ENCODE measurements at regions not wholly inside any gene's neighbourhood (a gene's known extent, or its start where the extent isn't known, plus 50 kb on each side); places are given as distances from the start of the nearest gene placed in this dataset.

DNA sequence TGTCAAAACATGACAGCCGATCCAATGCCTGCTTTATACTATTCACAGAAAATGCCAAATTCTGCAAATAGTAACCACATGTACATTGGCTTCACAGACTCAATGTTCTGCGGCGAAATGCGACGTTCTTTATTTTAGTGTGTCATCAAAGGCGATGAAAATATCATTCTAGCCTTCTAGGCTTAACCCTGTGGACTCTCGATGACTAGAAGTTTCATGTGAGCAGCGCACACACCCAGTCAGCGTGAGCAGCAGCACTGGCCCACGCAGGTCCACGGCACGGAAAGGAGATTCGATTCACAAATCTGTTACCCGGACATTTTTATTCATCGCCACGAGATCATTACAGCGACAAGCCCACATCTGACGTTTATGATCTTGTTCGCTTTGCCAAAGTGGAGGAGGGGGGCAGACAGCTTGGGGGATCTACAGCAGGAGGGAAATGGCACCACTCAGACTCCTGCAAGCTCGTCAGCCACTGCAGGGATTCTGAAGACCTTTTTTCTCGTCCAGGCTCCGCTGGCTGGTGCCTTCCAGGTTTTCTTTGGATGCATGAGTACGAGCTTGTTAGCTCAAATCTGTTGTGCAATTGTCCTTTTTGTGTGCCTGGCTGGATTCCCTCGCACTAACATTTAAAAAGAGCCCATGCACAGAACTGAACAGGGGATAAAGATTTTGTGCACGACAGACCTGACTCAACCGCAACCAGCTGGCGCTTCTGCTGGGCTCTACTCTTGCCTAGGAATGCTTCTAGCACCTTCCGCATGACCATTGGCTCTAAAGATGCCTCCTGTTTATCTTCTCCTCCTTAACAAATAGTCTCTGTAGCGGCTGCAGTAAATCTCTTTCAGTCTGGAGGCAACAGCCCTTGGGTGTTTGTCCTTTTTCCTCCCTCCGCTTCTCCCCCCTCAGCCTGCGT lies 938.4 kb downstream of the MCTP2 start:
- Histone ChIP-seq H3K4me3 (ENCODE audit: low read depth in 1 of 2, low read length in 2 of 2) (peak overlapping the region; percentile 28 to 45), H3K27ac (ENCODE audit: low read length) (no peak overlapping the region), H3K4me1 (ENCODE audit: control insufficient read depth in 1 of 2, insufficient read depth in 2 of 2, low read length in 2 of 2) (peaks cover 0 to 7% of the 10 kb centered on the region in 2 donors), H3K27me3 (ENCODE audit: low read depth, low read length) (no peaks in the 10 kb centered on the region), H3K9me3 (ENCODE audit: control insufficient read depth in 1 of 2, low read length in 2 of 2) (no peaks in the 10 kb centered on the region), H3K36me3 (ENCODE audit: control insufficient read depth in 1 of 2, insufficient read depth in 2 of 2, low read length in 2 of 2) (no peaks in the 10 kb centered on the region)

DNA sequence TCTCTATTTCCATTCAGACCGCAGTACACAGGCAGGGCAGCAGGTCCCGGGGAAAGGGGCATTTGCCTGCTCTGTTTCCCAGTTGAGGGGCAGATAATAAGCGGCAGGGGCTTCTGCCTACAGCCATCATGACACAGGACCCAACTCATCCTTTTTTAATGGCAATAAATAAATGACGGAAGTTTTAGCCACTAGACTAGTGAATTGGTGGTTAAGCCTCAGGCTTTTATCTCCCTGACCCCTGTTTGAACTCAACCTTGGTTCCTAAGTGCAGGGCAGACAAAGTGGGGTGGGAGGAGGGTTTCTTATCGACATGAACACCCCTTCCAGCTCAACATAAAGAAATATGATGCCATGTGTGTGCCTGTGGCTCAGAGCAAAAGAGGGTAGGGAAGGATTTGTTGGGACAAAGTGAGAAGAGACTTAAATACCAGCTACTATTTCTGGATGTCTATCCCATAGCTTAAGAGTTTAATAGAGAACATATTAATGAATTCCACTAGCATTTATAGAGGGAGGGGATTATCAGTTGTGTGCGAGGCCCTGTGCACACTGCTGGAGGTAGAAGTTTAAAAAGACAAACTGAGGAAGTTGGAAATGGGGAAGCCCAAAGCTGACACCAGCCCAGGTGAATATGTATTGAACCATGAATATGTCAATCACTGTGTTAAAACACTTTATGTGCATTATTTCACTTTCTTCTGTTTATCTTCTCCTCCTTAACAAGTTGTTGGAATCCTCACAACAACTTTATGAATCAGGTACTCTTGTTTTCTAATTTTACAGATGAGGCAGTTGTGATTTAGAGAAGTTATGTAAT lies 939.4 kb downstream of the MCTP2 start:
- Histone ChIP-seq H3K9me3 (ENCODE audit: control insufficient read depth in 1 of 2, low read length in 2 of 2) (no peaks in the 10 kb centered on the region), H3K27me3 (ENCODE audit: low read depth, low read length) (no peaks in the 10 kb centered on the region), H3K27ac (ENCODE audit: low read length) (no peak overlapping the region), H3K36me3 (ENCODE audit: control insufficient read depth in 1 of 2, insufficient read depth in 2 of 2, low read length in 2 of 2) (no peaks in the 10 kb centered on the region), H3K4me1 (ENCODE audit: control insufficient read depth in 1 of 2, insufficient read depth in 2 of 2, low read length in 2 of 2) (peaks cover 0 to 7% of the 10 kb centered on the region in 2 donors), H3K4me3 (ENCODE audit: low read depth in 1 of 2, low read length in 2 of 2) (peak overlapping the region; percentile 28 to 45)

DNA sequence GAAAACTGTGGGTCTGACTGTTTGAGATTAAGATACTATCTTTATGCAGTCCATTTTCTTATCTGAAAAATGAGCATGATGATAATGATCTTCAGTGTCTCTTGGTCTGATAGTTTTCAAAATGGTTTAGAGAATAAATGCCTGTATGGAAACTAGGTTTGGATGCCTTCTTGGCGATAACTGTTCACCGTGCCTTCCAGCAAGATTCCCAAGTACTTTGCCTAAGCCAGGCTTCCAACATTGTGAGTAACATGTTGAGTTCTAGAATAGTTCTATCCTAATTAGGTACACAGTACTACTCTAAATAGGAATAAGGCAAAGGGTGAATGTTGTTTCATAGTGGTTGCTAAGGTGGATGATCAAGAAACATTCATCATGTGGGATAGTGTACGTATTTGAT lies 940.2 kb downstream of the MCTP2 start:
- no peak overlapping the region for H3K4me3 ChIP-seq (ENCODE audit: low read depth in 1 of 2, low read length in 2 of 2)
- H3K4me1 ChIP-seq (ENCODE audit: control insufficient read depth in 1 of 2, insufficient read depth in 2 of 2, low read length in 2 of 2) = peaks cover 0 to 7% of the 10 kb centered on the region in 2 donors
- no peaks in the 10 kb centered on the region for H3K27me3 ChIP-seq (ENCODE audit: low read depth, low read length)
- no peaks in the 10 kb centered on the region for H3K36me3 ChIP-seq (ENCODE audit: control insufficient read depth in 1 of 2, insufficient read depth in 2 of 2, low read length in 2 of 2)
- no peak overlapping the region for H3K27ac ChIP-seq (ENCODE audit: low read length)
- H3K9me3 ChIP-seq (ENCODE audit: control insufficient read depth in 1 of 2, low read length in 2 of 2) = no peaks in the 10 kb centered on the region

DNA sequence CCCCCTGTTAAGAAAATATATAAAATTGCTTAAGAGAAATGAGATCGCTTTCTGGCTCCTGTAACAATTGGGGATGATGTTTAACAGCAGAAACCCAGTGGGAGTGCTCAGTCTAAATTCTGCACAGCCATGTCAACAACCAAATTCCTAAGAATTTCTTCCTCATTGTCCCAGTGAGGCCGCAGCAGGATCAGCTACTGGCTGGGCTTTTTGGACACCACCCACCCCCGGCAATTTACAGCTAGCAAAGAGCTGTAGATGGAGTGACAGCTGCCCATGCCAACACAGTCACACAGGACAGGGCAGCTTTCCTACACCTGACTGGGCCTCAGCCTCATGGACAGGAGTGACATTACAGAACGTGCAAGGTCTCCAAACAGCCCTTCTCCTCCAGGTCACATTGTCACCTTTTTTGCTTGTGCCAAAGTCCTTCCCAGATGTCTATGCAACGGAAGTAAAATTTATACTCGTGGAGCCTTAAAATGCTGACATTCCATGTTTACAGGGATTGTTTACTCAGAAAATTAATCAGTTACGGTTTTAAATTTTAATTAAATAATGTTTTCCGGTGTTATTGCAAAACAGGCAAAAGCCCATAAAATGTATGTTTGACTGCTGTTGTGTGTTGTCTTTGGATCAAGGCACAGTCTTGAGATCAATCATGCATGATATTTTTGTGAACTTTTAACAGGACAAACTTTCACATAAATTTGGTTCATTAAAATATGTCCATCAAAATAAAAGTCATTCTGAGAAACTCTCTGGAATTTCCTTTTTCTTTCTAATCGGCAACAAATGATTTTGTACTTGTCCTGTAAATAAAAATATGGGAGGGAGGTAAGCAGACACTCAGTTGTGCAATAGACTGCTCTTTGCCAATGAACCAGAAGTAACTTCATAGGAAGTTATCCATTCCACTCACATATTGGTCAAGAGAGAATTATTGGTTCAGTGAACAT lies 943.2 kb downstream of the MCTP2 start:
- Histone ChIP-seq H3K4me3 (ENCODE audit: low read depth in 1 of 2, low read length in 2 of 2) (no peak overlapping the region), H3K27ac (ENCODE audit: low read length) (no peak overlapping the region)

DNA sequence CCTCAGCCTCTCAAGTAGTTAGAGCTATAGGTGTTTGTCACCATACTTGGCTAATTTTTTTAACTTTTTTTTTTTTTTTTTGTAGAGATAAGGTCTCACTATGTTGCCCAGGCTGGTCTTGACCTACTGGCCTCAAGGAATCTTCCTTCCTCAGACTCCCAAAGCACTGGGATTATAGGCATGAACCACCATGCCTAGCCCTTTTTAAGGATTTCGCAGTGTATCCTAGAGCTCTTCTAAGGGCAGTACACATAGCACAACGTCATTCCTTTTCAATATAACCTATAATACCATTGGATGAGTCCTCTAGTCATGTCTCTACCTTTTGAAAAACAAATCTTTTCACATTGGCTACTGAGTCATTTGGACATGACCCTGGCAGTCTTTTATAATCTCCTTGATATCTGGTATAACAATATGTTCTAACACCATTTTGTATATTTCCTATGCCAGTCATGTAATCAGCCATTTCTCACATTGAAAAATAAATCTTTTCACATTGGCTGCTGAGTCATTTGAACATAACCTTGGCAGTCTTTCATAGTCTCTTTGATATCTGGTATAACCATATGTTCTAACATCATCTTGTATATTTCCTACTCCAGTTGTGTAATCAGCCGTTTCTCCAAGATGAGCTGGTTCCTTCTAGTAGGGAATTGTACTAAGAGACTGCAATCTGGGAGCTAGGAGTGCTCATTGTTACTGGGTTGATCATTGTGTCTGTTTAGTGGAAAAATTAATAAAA lies 944.7 kb downstream of the MCTP2 start:
- Histone ChIP-seq H3K27ac (ENCODE audit: low read length) (no peak overlapping the region), H3K27me3 (ENCODE audit: low read depth, low read length) (no peaks in the 10 kb centered on the region), H3K4me3 (ENCODE audit: low read depth in 1 of 2, low read length in 2 of 2) (no peak overlapping the region), H3K36me3 (ENCODE audit: control insufficient read depth in 1 of 2, insufficient read depth in 2 of 2, low read length in 2 of 2) (no peaks in the 10 kb centered on the region), H3K9me3 (ENCODE audit: control insufficient read depth in 1 of 2, low read length in 2 of 2) (no peaks in the 10 kb centered on the region), H3K4me1 (ENCODE audit: control insufficient read depth in 1 of 2, insufficient read depth in 2 of 2, low read length in 2 of 2) (no peaks in the 10 kb centered on the region)

More for the DNA sequence above, 943.2 kb downstream of the MCTP2 start:
- Histone ChIP-seq H3K27me3 (ENCODE audit: low read depth, low read length) (no peaks in the 10 kb centered on the region), H3K9me3 (ENCODE audit: control insufficient read depth in 1 of 2, low read length in 2 of 2) (no peaks in the 10 kb centered on the region), H3K36me3 (ENCODE audit: control insufficient read depth in 1 of 2, insufficient read depth in 2 of 2, low read length in 2 of 2) (no peaks in the 10 kb centered on the region), H3K4me1 (ENCODE audit: control insufficient read depth in 1 of 2, insufficient read depth in 2 of 2, low read length in 2 of 2) (peaks cover 0 to 7% of the 10 kb centered on the region in 2 donors)

DNA sequence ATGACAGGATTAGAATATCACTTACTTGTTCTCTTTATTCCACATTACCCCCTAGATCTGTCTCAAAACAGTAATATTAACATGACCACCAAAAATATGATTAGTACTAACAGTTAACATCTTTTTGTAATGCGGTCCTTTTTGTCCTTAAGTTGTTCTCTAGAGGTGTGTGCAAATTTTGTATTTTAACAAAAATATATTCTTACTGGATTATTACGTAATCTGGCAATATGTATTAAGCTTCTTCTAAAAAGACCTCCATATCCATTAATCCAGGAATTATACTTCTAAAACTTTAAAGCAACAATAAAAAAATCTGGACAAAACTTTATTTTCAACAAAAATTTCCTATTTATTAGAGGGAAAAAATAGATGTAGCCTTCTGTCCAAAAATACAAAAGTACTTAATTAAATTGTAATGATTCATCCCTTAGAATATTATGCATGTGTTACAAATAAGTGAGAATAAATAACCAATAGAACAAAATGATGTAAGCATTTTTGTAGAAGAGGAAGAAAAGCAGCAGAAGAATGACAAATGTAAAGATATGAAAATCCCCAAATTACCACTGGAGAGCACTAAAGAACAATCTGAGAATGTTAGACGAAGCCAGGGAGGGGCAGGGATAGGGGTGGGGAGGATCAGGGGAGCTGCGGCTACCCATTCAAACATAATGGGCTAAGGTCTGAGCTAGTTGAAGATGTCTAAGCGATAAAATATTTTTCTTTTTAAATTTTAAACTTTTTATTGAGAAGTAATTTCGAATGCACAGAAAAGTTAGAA lies 945.6 kb downstream of the MCTP2 start:
- H3K27ac ChIP-seq (ENCODE audit: low read length) = no peak overlapping the region
- no peak overlapping the region for H3K4me3 ChIP-seq (ENCODE audit: low read depth in 1 of 2, low read length in 2 of 2)
- no peaks in the 10 kb centered on the region for H3K36me3 ChIP-seq (ENCODE audit: control insufficient read depth in 1 of 2, insufficient read depth in 2 of 2, low read length in 2 of 2)
- H3K9me3 ChIP-seq (ENCODE audit: control insufficient read depth in 1 of 2, low read length in 2 of 2) = no peaks in the 10 kb centered on the region
- H3K27me3 ChIP-seq (ENCODE audit: low read depth, low read length) = no peaks in the 10 kb centered on the region
- H3K4me1 ChIP-seq (ENCODE audit: control insufficient read depth in 1 of 2, insufficient read depth in 2 of 2, low read length in 2 of 2) = no peaks in the 10 kb centered on the region

DNA sequence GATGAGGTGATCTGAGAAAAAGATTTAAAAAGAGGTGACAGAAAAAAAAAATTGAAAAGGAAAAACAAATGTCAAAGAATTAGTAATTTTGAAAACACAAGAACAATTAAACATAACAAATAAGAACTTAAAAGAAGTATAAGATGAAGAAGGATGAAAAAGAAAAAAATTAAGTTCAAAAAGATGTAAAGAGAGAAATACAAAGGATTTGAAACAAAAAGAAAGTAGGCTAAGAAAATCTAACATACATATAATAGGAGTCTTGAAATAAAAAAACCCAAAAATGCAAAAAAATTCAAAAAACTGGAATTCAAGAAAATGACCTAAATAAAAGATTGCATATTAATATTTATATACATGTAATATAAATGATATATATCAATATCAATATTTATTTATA lies 949.2 kb downstream of the MCTP2 start:
- H3K36me3 ChIP-seq (ENCODE audit: control insufficient read depth in 1 of 2, insufficient read depth in 2 of 2, low read length in 2 of 2) = no peaks in the 10 kb centered on the region
- no peaks in the 10 kb centered on the region for H3K4me1 ChIP-seq (ENCODE audit: control insufficient read depth in 1 of 2, insufficient read depth in 2 of 2, low read length in 2 of 2)
- H3K4me3 ChIP-seq (ENCODE audit: low read depth in 1 of 2, low read length in 2 of 2) = no peak overlapping the region
- no peaks in the 10 kb centered on the region for H3K27me3 ChIP-seq (ENCODE audit: low read depth, low read length)
- no peak overlapping the region for H3K27ac ChIP-seq (ENCODE audit: low read length)
- no peaks in the 10 kb centered on the region for H3K9me3 ChIP-seq (ENCODE audit: control insufficient read depth in 1 of 2, low read length in 2 of 2)

DNA sequence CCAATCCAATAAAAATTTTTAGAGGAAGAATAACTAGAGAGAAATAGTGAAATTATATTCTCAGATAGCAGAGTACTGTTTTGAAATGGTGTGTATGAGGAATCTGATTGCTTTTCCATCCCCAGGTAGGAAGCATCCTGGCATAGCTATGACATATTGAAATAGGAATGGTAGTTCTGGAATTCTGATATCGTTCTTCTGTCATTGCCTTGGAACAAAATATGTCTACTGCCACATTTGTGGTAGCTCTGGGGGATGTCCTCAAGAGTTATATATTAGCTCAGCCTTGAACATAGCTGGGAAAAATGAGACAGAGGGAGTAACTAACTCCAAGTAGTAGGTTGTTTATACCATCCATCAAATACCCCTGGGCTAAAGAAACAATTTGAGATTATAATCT lies 950.7 kb downstream of the MCTP2 start:
- no peaks in the 10 kb centered on the region for H3K36me3 ChIP-seq (ENCODE audit: control insufficient read depth in 1 of 2, insufficient read depth in 2 of 2, low read length in 2 of 2)
- peaks cover 0 to 2% of the 10 kb centered on the region in 2 donors for H3K9me3 ChIP-seq (ENCODE audit: control insufficient read depth in 1 of 2, low read length in 2 of 2)
- no peaks in the 10 kb centered on the region for H3K4me1 ChIP-seq (ENCODE audit: control insufficient read depth in 1 of 2, insufficient read depth in 2 of 2, low read length in 2 of 2)
- no peaks in the 10 kb centered on the region for H3K27me3 ChIP-seq (ENCODE audit: low read depth, low read length)
- H3K4me3 ChIP-seq (ENCODE audit: low read depth in 1 of 2, low read length in 2 of 2) = no peak overlapping the region
- no peak overlapping the region for H3K27ac ChIP-seq (ENCODE audit: low read length)

DNA sequence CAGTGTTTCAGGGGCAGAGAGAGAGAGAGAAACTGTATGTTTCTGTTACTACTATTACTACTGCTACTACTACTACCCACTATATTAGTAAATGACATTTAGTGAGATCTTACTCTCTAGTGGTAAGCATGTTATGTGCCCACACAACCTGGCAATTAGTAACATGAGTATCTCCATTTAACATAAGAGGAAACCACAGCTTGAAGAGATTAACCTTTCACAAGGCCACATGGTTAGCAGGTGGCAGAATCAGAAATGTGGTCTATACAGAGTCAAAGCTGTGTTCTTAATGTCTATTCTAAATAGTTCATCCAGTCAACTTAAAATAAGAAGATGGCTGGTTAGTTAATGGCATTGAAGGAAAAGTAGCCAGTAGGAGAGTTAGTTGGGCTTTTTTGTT lies 961.6 kb downstream of the MCTP2 start:
- Histone ChIP-seq H3K27ac (ENCODE audit: low read length) (no peak overlapping the region), H3K4me3 (ENCODE audit: low read depth in 1 of 2, low read length in 2 of 2) (no peak overlapping the region), H3K9me3 (ENCODE audit: control insufficient read depth in 1 of 2, low read length in 2 of 2) (no peaks in the 10 kb centered on the region), H3K27me3 (ENCODE audit: low read depth, low read length) (no peaks in the 10 kb centered on the region), H3K36me3 (ENCODE audit: control insufficient read depth in 1 of 2, insufficient read depth in 2 of 2, low read length in 2 of 2) (no peaks in the 10 kb centered on the region), H3K4me1 (ENCODE audit: control insufficient read depth in 1 of 2, insufficient read depth in 2 of 2, low read length in 2 of 2) (no peaks in the 10 kb centered on the region)

DNA sequence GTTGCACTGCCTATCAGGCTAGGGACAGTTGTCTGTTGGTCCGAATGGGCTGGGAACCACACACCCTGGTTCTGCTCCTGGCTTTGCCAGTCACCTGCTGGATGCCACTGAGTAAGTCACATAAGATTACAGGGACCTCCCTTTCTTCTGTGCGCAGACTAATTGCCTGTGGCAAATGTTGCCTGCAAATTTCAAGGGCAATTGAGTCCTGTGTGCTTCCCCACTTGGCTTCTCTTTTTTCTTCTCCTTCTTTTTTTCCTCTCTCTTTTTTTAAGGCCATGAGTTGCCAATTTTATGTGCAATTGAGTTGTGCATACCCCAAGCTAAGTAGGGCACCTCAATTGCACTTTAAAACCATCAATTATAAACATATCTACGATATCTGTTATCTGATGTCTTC lies 963.4 kb downstream of the MCTP2 start:
- no peaks in the 10 kb centered on the region for H3K27me3 ChIP-seq (ENCODE audit: low read depth, low read length)
- H3K4me1 ChIP-seq (ENCODE audit: control insufficient read depth in 1 of 2, insufficient read depth in 2 of 2, low read length in 2 of 2) = no peaks in the 10 kb centered on the region
- H3K36me3 ChIP-seq (ENCODE audit: control insufficient read depth in 1 of 2, insufficient read depth in 2 of 2, low read length in 2 of 2) = no peaks in the 10 kb centered on the region
- H3K4me3 ChIP-seq (ENCODE audit: low read depth in 1 of 2, low read length in 2 of 2) = no peak overlapping the region
- no peaks in the 10 kb centered on the region for H3K9me3 ChIP-seq (ENCODE audit: control insufficient read depth in 1 of 2, low read length in 2 of 2)
- no peak overlapping the region for H3K27ac ChIP-seq (ENCODE audit: low read length)
